Keratinocyte (primary cell): ENCODE measurements at regions not wholly inside any gene's neighbourhood (a gene's known extent, or its start where the extent isn't known, plus 50 kb on each side); places are given as distances from the start of the nearest gene placed in this dataset.

Experiments used
- DNase-seq: peaks from one replicate; pipeline ENCODE4 v3.0.0-alpha.2; 2011; ENCODE audit warnings: low read depth, missing footprints, low spot score
- FAIRE-seq: peaks from 2 replicates; lab custom pipeline; 2011; peaks lifted over from hg19 to GRCh38; lab: Jason Lieb, UNC
- H2AFZ ChIP-seq: 2 replicates; pipeline ENCODE4 v1.6.0; 2012; ENCODE audit warnings: low read length, control low read depth, inconsistent platforms; ENCODE audit not compliant: control insufficient read depth
- H3K27ac ChIP-seq: 2 replicates; pipeline ENCODE4 v1.5.1; 2011; ENCODE audit warnings: low read length; ENCODE audit not compliant: control insufficient read depth, insufficient read depth
- H3K27me3 ChIP-seq: 3 replicates; pipeline ENCODE4 v1.6.0; 2011; ENCODE audit warnings: low read length; ENCODE audit not compliant: control insufficient read depth, insufficient read depth; ENCODE audit errors: extremely low read depth
- H3K36me3 ChIP-seq, 2 experiments: 2 replicates in 1 of 2; 3 replicates in 1 of 2; pipeline ENCODE4 v1.5.1; 2011; ENCODE audit warnings: low read length in 2 of 2, mild to moderate bottlenecking in 1 of 2; ENCODE audit not compliant: control insufficient read depth in 2 of 2, insufficient read depth in 2 of 2; ENCODE audit errors: extremely low read depth in 1 of 2
- H3K4me1 ChIP-seq: 3 replicates; pipeline ENCODE4 v1.5.1; 2011; ENCODE audit warnings: low read length; ENCODE audit not compliant: control insufficient read depth, insufficient read depth; ENCODE audit errors: extremely low read depth
- H3K4me2 ChIP-seq: 3 replicates; pipeline ENCODE4 v1.6.0; 2011; ENCODE audit warnings: low read depth, low read length; ENCODE audit not compliant: control insufficient read depth, insufficient read depth; ENCODE audit errors: extremely low read depth
- H3K4me3 ChIP-seq, 3 experiments: fragments of 200-600 bp in 1 of 3; sonication (generic) in 1 of 3; 2 replicates in 2 of 3; 3 replicates in 1 of 3; pipeline ENCODE4 v1.5.1; 2011 to 2016; ENCODE audit warnings: low read length in 3 of 3, mild to moderate bottlenecking in 3 of 3, control low read depth in 2 of 3, inconsistent platforms in 1 of 3, low read depth in 1 of 3, mixed read lengths in 1 of 3, mixed run types in 1 of 3, moderate library complexity in 1 of 3; ENCODE audit not compliant: control insufficient read depth in 2 of 3, insufficient read depth in 2 of 3; ENCODE audit errors: extremely low read depth in 1 of 3
- H3K79me2 ChIP-seq: 2 replicates; pipeline ENCODE4 v1.6.0; 2012; ENCODE audit warnings: low read length; ENCODE audit not compliant: control insufficient read depth, insufficient read depth
- H3K9ac ChIP-seq: 3 replicates; pipeline ENCODE4 v1.6.0; 2011; ENCODE audit warnings: low read length; ENCODE audit not compliant: control insufficient read depth, insufficient read depth; ENCODE audit errors: extremely low read depth
- H3K9me1 ChIP-seq: 3 replicates; pipeline ENCODE4 v1.6.0; 2011; ENCODE audit warnings: low read length; ENCODE audit not compliant: control insufficient read depth, insufficient read depth; ENCODE audit errors: extremely low read depth
- H3K9me3 ChIP-seq: 2 replicates; pipeline ENCODE4 v1.5.1; 2012; ENCODE audit warnings: low read depth, low read length; ENCODE audit not compliant: control insufficient read depth
- H4K20me1 ChIP-seq: 3 replicates; pipeline ENCODE4 v1.6.0; 2011; ENCODE audit warnings: low read length; ENCODE audit not compliant: control insufficient read depth, insufficient read depth; ENCODE audit errors: extremely low read depth
- EZH2 ChIP-seq: IDR thresholded peaks from one replicate; pipeline ENCODE4 v1.6.1; 2012; ENCODE audit warnings: inconsistent platforms, mild to moderate bottlenecking, low read length, moderate library complexity
- dilution Hi-C: fragments of 300-500 bp; cut with MboI; formaldehyde crosslinking; loops from one replicate; pipeline ENCODE4 v1.7.0; 2020; ENCODE audit warnings: low sequenced_read_pairs; ENCODE audit not compliant: extremely low pct_ligation_motif_present
- TF ChIP-seq, protein P1 (sequence below), 3 experiments: IDR thresholded peaks in 1 of 3; conservative IDR thresholded peaks in 1 of 3; optimal IDR thresholded peaks in 1 of 3; 2 replicates in 2 of 3; 3 replicates in 1 of 3; pipeline versions ENCODE3 to v1.5.1; 2011; ENCODE audit warnings: low read length in 3 of 3, mild to moderate bottlenecking in 3 of 3, moderate library complexity in 2 of 3, control low read depth in 1 of 3, inconsistent platforms in 1 of 3; ENCODE audit not compliant: insufficient read depth in 2 of 3; ENCODE audit errors: extremely low read depth in 1 of 3

GRCh38 chr1:110779636-110780035 lies 93.3 kb upstream of the CD53 start:
- Histone ChIP-seq H3K27ac (no peak overlapping the region), H4K20me1 (no peaks in the 10 kb centered on the region), H3K4me1 (no peaks in the 10 kb centered on the region), H3K9me3 (no peaks in the 10 kb centered on the region), H3K9me1 (no peaks in the 10 kb centered on the region), H2AFZ (no peak overlapping the region), H3K36me3 (no peaks in the 10 kb centered on the region), H3K4me2 (no peak overlapping the region), H3K79me2 (no peaks in the 10 kb centered on the region), H3K27me3 (no peaks in the 10 kb centered on the region), H3K9ac (no peak overlapping the region), H3K4me3 (no peak overlapping the region)
- FAIRE-seq, result no peak
- TF ChIP-seq EZH2, result no peak
- TF ChIP-seq, protein P1, sequence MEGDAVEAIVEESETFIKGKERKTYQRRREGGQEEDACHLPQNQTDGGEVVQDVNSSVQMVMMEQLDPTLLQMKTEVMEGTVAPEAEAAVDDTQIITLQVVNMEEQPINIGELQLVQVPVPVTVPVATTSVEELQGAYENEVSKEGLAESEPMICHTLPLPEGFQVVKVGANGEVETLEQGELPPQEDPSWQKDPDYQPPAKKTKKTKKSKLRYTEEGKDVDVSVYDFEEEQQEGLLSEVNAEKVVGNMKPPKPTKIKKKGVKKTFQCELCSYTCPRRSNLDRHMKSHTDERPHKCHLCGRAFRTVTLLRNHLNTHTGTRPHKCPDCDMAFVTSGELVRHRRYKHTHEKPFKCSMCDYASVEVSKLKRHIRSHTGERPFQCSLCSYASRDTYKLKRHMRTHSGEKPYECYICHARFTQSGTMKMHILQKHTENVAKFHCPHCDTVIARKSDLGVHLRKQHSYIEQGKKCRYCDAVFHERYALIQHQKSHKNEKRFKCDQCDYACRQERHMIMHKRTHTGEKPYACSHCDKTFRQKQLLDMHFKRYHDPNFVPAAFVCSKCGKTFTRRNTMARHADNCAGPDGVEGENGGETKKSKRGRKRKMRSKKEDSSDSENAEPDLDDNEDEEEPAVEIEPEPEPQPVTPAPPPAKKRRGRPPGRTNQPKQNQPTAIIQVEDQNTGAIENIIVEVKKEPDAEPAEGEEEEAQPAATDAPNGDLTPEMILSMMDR (optimal IDR thresholded peaks at IDR 0.05 in 1 of 3, IDR thresholded peaks at IDR 0.05 in 1 of 3, conservative IDR thresholded peaks at IDR 0.05 in 1 of 3; ENCODE audit: extremely low read depth in 1 of 3, insufficient read depth in 2 of 3, low read length in 3 of 3), result no peak
- no peak for DNase-seq
- dilution Hi-C loops, result no loop called here

DNA sequence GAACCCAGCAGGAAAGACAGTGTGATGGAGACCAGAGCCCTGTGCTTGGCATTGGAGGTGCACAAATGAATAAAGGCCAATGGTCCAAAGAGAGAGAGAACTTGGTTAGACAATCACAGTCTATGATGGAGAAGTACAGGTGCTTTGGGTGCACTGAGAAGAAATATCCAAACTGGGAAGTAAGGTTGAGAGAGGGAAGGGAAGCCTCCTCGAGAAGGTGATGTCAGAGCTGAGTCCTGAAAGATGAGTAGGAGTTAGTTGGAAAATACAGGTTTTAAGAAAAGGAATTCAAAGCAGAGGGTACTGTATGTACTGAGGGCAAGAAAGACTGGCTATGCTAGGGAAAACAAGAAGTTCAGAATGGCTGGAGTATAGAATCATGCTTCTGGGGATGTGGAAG lies 94.1 kb upstream of the CD53 start:
- no peak overlapping the region for H3K4me3 ChIP-seq
- dilution Hi-C loops, result no loop called here

More for the DNA sequence above, 94.1 kb upstream of the CD53 start:
- Histone ChIP-seq H3K4me1 (no peaks in the 10 kb centered on the region), H2AFZ (no peak overlapping the region), H3K36me3 (no peaks in the 10 kb centered on the region), H3K79me2 (no peaks in the 10 kb centered on the region), H3K9ac (no peak overlapping the region), H3K4me2 (no peak overlapping the region), H3K27ac (no peak overlapping the region), H4K20me1 (no peaks in the 10 kb centered on the region), H3K9me3 (no peaks in the 10 kb centered on the region), H3K27me3 (no peaks in the 10 kb centered on the region), H3K9me1 (no peaks in the 10 kb centered on the region)
- FAIRE-seq (no peak), DNase-seq (no peak)
- TF ChIP-seq, protein P1 (optimal IDR thresholded peaks at IDR 0.05 in 1 of 3, IDR thresholded peaks at IDR 0.05 in 1 of 3, conservative IDR thresholded peaks at IDR 0.05 in 1 of 3; ENCODE audit: extremely low read depth in 1 of 3, insufficient read depth in 2 of 3, low read length in 3 of 3), result no peak
- no peak for TF ChIP-seq EZH2
